ENCODE measurements at regions not wholly inside any gene's neighbourhood (a gene's known extent, or its start where the extent isn't known, plus 50 kb on each side); places are given as distances from the start of the nearest gene placed in this dataset.

DNA sequence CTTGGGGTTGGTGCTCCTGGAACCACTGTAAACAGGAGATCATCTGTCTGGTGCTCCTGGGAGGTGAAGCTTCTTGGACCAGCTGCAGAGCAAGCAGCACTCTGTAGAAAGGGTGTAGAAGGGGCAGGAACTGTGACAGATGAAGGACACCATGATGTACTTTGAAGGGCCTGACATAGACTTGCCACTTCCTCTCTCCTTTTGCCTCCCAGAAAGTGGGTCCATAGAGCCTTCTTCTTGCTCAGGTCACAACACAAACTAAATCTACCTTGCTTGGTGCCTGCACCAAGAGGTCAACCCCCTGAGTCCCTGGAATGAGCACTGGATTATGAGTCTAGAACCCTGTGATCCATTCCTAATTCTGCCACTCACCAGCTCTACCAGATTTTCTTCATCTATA, 176.1 kb upstream of the HES1 start:
- peaks cover 61% of the 10 kb centered on the region for H3K4me1 Mint-ChIP-seq
- peaks cover 11% of the 10 kb centered on the region for H3K36me3 Mint-ChIP-seq (ENCODE audit: low read depth)
- H3K9me3 Mint-ChIP-seq: peaks cover 5% of the 10 kb centered on the region
- peaks cover 4% of the 10 kb centered on the region for H3K27me3 Mint-ChIP-seq (ENCODE audit: low read depth)
- DNase-seq (ENCODE audit: low read depth, low spot score): no peak
- no peak for TF ChIP-seq CTCF (conservative IDR thresholded peaks at IDR 0.05)
- H3K4me3 Mint-ChIP-seq: peak overlapping the region; percentile 13
- peak overlapping the region; percentile 67 for H3K27ac Mint-ChIP-seq (ENCODE audit: unreplicated experiment)

DNA sequence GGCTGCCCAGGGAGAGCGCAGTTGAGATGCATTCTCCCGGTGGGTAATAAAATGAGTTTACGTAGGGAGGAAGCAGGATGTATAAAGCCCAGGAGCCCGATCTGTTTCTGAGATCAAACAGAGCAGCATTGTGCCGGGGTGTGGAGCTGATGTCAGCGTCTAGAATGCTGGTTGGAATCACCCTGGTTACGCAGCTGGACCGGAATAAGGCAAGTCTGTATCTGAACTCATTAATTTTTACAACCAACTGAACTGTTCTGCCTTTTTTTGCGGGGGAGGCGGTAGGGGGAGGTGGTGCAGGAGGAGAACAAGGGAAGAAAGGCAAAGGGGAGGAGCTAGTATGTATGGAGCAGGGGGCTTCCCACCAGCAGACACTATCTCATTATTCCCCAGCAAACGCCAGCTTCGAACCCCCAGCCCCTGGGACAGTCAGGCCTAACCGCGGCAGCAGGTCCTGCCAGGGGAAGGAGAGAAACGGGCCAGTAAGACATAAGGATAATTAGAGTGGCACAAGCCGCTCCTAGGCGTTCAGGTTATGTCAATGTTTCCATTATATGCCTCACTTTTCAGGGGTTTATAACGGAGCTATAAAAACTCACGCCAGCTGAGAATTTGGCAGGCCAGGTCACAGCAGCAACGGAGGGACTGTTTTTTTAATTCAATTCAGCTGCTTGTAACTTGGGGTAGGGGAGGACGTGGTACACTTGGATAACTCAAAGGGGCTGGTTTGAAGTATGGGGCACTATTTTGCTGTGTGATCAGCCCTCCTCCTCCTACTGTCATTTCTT, 175.3 kb upstream of the HES1 start:
- Mint-ChIP-seq H3K36me3 (ENCODE audit: low read depth) (peaks cover 5% of the 10 kb centered on the region), H3K9me3 (peaks cover 3% of the 10 kb centered on the region), H3K27me3 (ENCODE audit: low read depth) (peaks cover 5% of the 10 kb centered on the region), H3K27ac (ENCODE audit: unreplicated experiment) (peak overlapping the region; percentile 67), H3K4me1 (peaks cover 63% of the 10 kb centered on the region), H3K4me3 (peak overlapping the region; percentile 50)
- no peak for TF ChIP-seq CTCF (conservative IDR thresholded peaks at IDR 0.05)
- peak; percentile 59 for DNase-seq (ENCODE audit: low read depth, low spot score)

DNA sequence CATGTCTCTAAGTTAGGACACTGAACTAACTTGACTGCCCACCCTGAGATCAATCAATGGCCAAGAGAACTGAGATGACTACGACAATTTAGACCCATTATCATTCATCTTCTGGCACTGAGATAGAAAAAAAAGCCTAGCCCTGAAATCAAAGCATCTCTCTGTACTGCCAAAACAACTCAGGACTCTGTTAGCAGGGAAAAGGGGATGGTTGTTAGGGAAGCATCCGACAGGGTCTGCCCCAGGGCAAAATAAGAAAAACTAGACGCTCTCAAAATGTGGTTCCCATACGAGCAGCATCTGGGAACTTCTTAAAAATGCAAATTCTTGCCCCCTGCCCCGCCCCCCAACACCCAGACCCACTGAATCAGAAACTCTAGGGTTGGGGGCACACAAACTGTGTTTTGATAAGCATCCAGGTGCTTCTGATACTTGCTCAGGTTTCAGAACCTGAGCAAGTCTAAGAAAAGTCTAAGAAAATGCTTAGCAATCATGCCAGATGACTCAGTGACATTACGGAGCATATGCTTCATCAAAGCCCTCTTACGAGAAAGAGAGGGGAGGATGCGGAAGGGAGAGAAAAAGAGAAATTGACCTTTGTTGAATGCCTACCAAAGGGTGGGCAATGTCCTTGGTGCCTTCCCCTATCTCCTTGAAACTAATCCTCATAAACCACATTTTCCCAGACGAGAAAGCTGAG, 172.8 kb upstream of the HES1 start:
- Mint-ChIP-seq H3K27me3 (ENCODE audit: low read depth) (peaks cover 7% of the 10 kb centered on the region), H3K27ac (ENCODE audit: unreplicated experiment) (peak overlapping the region; percentile 85), H3K9me3 (no peaks in the 10 kb centered on the region), H3K4me1 (peaks cover 68% of the 10 kb centered on the region), H3K4me3 (peak overlapping the region; percentile 74), H3K36me3 (ENCODE audit: low read depth) (no peaks in the 10 kb centered on the region)
- TF ChIP-seq CTCF (conservative IDR thresholded peaks at IDR 0.05): no peak
- no peak for DNase-seq (ENCODE audit: low read depth, low spot score)

DNA sequence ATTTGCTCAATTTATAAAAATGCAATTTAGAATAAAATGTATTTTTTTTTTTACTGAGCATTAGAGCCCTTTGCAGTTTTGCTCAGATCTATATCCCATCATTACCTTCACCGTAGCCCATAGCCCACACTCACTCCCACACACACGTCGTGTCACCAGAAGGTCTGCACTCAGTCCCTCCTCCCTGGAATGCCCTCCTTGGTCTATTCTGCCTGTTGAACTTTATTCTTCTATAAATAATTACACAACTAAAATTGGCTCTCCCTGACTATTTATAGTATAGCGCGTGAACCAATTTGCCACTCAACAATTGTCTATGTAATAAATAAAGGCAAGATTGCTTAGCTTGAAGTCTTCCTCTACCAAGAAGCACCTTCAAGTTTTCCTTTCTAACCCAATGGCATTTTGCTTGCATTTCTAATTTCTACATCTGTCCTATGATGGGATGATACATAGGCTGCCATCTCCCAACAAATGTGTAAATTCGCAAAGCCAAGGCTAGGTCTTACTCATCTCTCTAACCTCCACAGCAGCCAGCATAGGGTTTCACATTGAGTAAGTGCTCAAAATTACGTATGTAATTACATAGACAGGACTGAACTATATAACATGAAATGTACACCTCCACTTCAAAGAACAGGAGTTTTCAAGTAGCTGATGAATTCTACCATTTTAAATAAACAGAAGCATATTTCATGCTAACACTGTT, 172.0 kb upstream of the HES1 start:
- H3K9me3 Mint-ChIP-seq: no peaks in the 10 kb centered on the region

More for the DNA sequence above, 172.0 kb upstream of the HES1 start:
- no peaks in the 10 kb centered on the region for H3K36me3 Mint-ChIP-seq (ENCODE audit: low read depth)
- H3K4me3 Mint-ChIP-seq: no peak overlapping the region
- H3K27ac Mint-ChIP-seq (ENCODE audit: unreplicated experiment): no peak overlapping the region
- no peak for DNase-seq (ENCODE audit: low read depth, low spot score)
- peaks cover 74% of the 10 kb centered on the region for H3K4me1 Mint-ChIP-seq
- peaks cover 7% of the 10 kb centered on the region for H3K27me3 Mint-ChIP-seq (ENCODE audit: low read depth)
- no peak for TF ChIP-seq CTCF (conservative IDR thresholded peaks at IDR 0.05)

All from neural crest cell (in vitro differentiated cells).